Endothelial cell of umbilical vein (primary cell): ENCODE measurements at regions not wholly inside any gene's neighbourhood (a gene's known extent, or its start where the extent isn't known, plus 50 kb on each side); places are given as distances from the start of the nearest gene placed in this dataset.

Experiments used
- BruUV-seq: library from RNA; stranded (reverse); fragments of 400-500 nt; replicated peaks from 2 replicates; lab custom pipeline; 2021; lab: Mats Ljungman, UMichigan
- CTCF ChIA-PET: fragments of 300-600, 350-600 bp; sonication (Branson Sonifier 250); formaldehyde crosslinking; loops from one replicate; lab custom pipeline; 2021; ENCODE audit warnings: antibody characterized with exemption, inconsistent platforms; lab: Charles Lee
- POLR2A ChIA-PET: fragments of 300-600, 350-600 bp; sonication (Branson Sonifier 250); formaldehyde crosslinking; loops from one replicate; lab custom pipeline; 2021; ENCODE audit warnings: antibody characterized with exemption, inconsistent platforms; lab: Charles Lee
- DNase-seq: peaks from one replicate; pipeline ENCODE4 v3.0.0-alpha.2; 2011; ENCODE audit warnings: low read depth, low spot score
- FAIRE-seq: peaks from 2 replicates; lab custom pipeline; 2011; peaks lifted over from hg19 to GRCh38; lab: Jason Lieb, UNC
- H2AFZ ChIP-seq: 2 replicates; pipeline ENCODE4 v1.6.0; 2012; ENCODE audit warnings: low read depth, low read length, control low read depth, inconsistent platforms
- H3K27ac ChIP-seq: 2 replicates; pipeline ENCODE4 v1.5.1; 2011; ENCODE audit warnings: low read depth, mild to moderate bottlenecking, control low read depth, low read length, moderate library complexity; ENCODE audit not compliant: insufficient read depth
- H3K27me3 ChIP-seq, 2 experiments: 2 replicates each; pipeline versions ENCODE4 v1.6.0 to v1.6.1; 2011; ENCODE audit warnings: low read length in 2 of 2, mixed read lengths in 1 of 2; ENCODE audit not compliant: control insufficient read depth in 2 of 2, insufficient read depth in 2 of 2
- H3K36me3 ChIP-seq, 2 experiments: 2 replicates in 1 of 2; 3 replicates in 1 of 2; pipeline ENCODE4 v1.5.1; 2011; ENCODE audit warnings: low read length in 2 of 2, mild to moderate bottlenecking in 1 of 2, moderate library complexity in 1 of 2; ENCODE audit not compliant: control insufficient read depth in 2 of 2, insufficient read depth in 2 of 2; ENCODE audit errors: extremely low read depth in 1 of 2
- H3K4me1 ChIP-seq: 3 replicates; pipeline ENCODE4 v1.5.1; 2011; ENCODE audit warnings: mild to moderate bottlenecking, low read length; ENCODE audit not compliant: control insufficient read depth, insufficient read depth; ENCODE audit errors: extremely low read depth
- H3K4me2 ChIP-seq: 2 replicates; pipeline ENCODE4 v1.6.1; 2011; ENCODE audit warnings: low read length, control low read depth, mixed read lengths; ENCODE audit not compliant: insufficient read depth
- H3K4me3 ChIP-seq, 3 experiments: fragments of 200-600 bp in 1 of 3; sonication (generic), shearing (Covaris generic) in 1 of 3; replicated peaks in 1 of 3; 2 replicates each; pipeline ENCODE4 v1.5.1; 2011 to 2016; ENCODE audit warnings: control low read depth in 3 of 3, low read length in 3 of 3, mild to moderate bottlenecking in 2 of 3, inconsistent platforms in 1 of 3, low read depth in 1 of 3, moderate library complexity in 1 of 3; ENCODE audit not compliant: insufficient read depth in 1 of 3
- H3K79me2 ChIP-seq: 2 replicates; pipeline ENCODE4 v1.6.0; 2012; ENCODE audit warnings: low read length, inconsistent platforms; ENCODE audit not compliant: control insufficient read depth, insufficient read depth
- H3K9ac ChIP-seq: replicated peaks from 2 replicates; pipeline ENCODE3; 2011; ENCODE audit warnings: low read length, control low read depth; ENCODE audit not compliant: insufficient read depth; ENCODE audit errors: extremely low read depth
- H3K9me1 ChIP-seq: replicated peaks from 3 replicates; pipeline ENCODE4 v1.6.0; 2011; ENCODE audit warnings: mild to moderate bottlenecking, low read length; ENCODE audit not compliant: control insufficient read depth, insufficient read depth; ENCODE audit errors: extremely low read depth
- H3K9me3 ChIP-seq: replicated peaks from 2 replicates; pipeline ENCODE4 v1.5.1; 2012; ENCODE audit warnings: low read length, inconsistent platforms; ENCODE audit not compliant: control insufficient read depth, insufficient read depth
- H4K20me1 ChIP-seq: replicated peaks from 2 replicates; pipeline ENCODE3; 2011; ENCODE audit warnings: mild to moderate bottlenecking, low read length; ENCODE audit not compliant: control insufficient read depth, insufficient read depth; ENCODE audit errors: extremely low read depth
- EZH2 ChIP-seq: IDR thresholded peaks from 2 replicates; pipeline ENCODE4 v1.6.1; 2012; ENCODE audit warnings: borderline replicate concordance, low read depth, mild to moderate bottlenecking, moderate library complexity, low read length, inconsistent platforms; ENCODE audit not compliant: severe bottlenecking
- FOS ChIP-seq: IDR thresholded peaks from 2 replicates; pipeline ENCODE4 v1.6.1; 2011; ENCODE audit warnings: mild to moderate bottlenecking, low read length, moderate library complexity, borderline replicate concordance; ENCODE audit not compliant: insufficient read depth
- GATA2 ChIP-seq: IDR thresholded peaks from 2 replicates; pipeline ENCODE4 v1.7.0; 2011; ENCODE audit warnings: low read depth, mild to moderate bottlenecking, moderate library complexity, mixed read lengths, low read length; ENCODE audit not compliant: insufficient read length, insufficient read depth
- JUN ChIP-seq: IDR thresholded peaks from 2 replicates; pipeline ENCODE4 v1.6.1; 2011; ENCODE audit warnings: borderline replicate concordance, low read depth; ENCODE audit not compliant: insufficient read length, insufficient read depth
- MYC ChIP-seq: IDR thresholded peaks from one replicate; pipeline ENCODE4 v1.6.1; 2011; ENCODE audit warnings: mild to moderate bottlenecking, low read depth, low read length
- POLR2A ChIP-seq: IDR thresholded peaks from 2 replicates; pipeline ENCODE4 v1.6.1; 2012; ENCODE audit warnings: low read depth, mild to moderate bottlenecking, control low read depth, low read length
- POLR2AphosphoS5 ChIP-seq: IDR thresholded peaks from 2 replicates; pipeline ENCODE4 v1.6.1; 2012; ENCODE audit warnings: low read depth, mild to moderate bottlenecking, control low read depth, low read length, moderate library complexity; ENCODE audit not compliant: insufficient read depth
- dilution Hi-C: fragments of 300-500 bp; cut with MboI; formaldehyde crosslinking; loops from one replicate; pipeline ENCODE4 v1.15.0; 2019; ENCODE audit warnings: low sequenced_read_pairs; ENCODE audit not compliant: extremely low pct_ligation_motif_present
- intact Hi-C: fragments of 100-400 bp; cut with micrococcal nuclease; formaldehyde crosslinking; loops from one replicate; pipeline ENCODE4 v1.10.0; 2022
- TF ChIP-seq, protein P1 (sequence below): IDR thresholded peaks from 2 replicates; pipeline ENCODE4 v1.6.1; 2011; ENCODE audit not compliant: insufficient read depth, insufficient read length
- TF ChIP-seq, protein P2 (sequence below), 2 donors: IDR thresholded peaks; 1 replicate in 1 of 2; 2 replicates in 1 of 2; pipeline ENCODE4 v1.5.1; 2011; ENCODE audit warnings: low read length in 2 of 2, mild to moderate bottlenecking in 2 of 2, moderate library complexity in 2 of 2, control low read depth in 1 of 2, inconsistent platforms in 1 of 2, low read depth in 1 of 2; ENCODE audit not compliant: insufficient read depth in 1 of 2; ENCODE audit errors: extremely low read depth in 1 of 2

DNA sequence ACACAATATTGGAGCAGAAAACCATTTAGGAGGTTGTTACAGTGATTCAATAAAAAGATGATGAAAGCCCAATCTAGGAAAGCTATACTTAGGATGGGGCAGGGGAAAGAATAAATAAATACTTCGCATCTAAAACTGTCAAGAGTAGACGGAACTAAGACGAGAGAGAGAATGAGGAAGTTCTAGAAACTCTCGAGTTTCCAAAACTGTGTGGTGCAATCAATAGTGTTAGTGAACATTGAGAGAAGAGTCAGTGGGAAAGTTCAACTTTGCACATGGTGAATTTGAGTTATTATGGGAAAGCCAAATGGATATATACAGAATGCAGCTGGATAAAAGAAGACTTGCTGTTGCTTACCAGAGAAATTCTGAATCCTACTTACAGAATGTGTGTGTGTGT lies 133.8 kb upstream of the MEOX2 start:
- BruUV-seq = no TSS peak
- intact Hi-C loops = no loop called here
- ChIA-PET CTCF (interaction anchor here (1.5 kb wide), 1 partner anchor 12 kb away, joined by 4 read pairs; no protein-coding TSS in a partner anchor), POLR2A (no interaction called here)
- H3K9ac ChIP-seq = no peak overlapping the region
- no peaks in the 10 kb centered on the region for H3K9me1 ChIP-seq
- no peaks in the 10 kb centered on the region for H3K36me3 ChIP-seq
- H3K4me3 ChIP-seq = no peak overlapping the region
- H3K4me2 ChIP-seq = no peak overlapping the region
- no peaks in the 10 kb centered on the region for H3K9me3 ChIP-seq
- TF ChIP-seq GATA2 (no peak), POLR2AphosphoS5 (no peak), POLR2A (no peak), FOS (no peak), MYC (no peak), EZH2 (no peak), JUN (no peak)
- TF ChIP-seq, protein P1, sequence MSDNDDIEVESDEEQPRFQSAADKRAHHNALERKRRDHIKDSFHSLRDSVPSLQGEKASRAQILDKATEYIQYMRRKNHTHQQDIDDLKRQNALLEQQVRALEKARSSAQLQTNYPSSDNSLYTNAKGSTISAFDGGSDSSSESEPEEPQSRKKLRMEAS = no peak
- TF ChIP-seq, protein P2, sequence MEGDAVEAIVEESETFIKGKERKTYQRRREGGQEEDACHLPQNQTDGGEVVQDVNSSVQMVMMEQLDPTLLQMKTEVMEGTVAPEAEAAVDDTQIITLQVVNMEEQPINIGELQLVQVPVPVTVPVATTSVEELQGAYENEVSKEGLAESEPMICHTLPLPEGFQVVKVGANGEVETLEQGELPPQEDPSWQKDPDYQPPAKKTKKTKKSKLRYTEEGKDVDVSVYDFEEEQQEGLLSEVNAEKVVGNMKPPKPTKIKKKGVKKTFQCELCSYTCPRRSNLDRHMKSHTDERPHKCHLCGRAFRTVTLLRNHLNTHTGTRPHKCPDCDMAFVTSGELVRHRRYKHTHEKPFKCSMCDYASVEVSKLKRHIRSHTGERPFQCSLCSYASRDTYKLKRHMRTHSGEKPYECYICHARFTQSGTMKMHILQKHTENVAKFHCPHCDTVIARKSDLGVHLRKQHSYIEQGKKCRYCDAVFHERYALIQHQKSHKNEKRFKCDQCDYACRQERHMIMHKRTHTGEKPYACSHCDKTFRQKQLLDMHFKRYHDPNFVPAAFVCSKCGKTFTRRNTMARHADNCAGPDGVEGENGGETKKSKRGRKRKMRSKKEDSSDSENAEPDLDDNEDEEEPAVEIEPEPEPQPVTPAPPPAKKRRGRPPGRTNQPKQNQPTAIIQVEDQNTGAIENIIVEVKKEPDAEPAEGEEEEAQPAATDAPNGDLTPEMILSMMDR (IDR thresholded peaks at IDR 0.05; ENCODE audit: extremely low read depth in 1 of 2, insufficient read depth in 1 of 2, low read depth in 1 of 2, low read length in 2 of 2) = no peak
- no peak for FAIRE-seq
- H3K79me2 ChIP-seq = no peaks in the 10 kb centered on the region
- no peaks in the 10 kb centered on the region for H3K27me3 ChIP-seq
- no peak overlapping the region for H2AFZ ChIP-seq
- H4K20me1 ChIP-seq = no peaks in the 10 kb centered on the region
- no peak for DNase-seq
- no peaks in the 10 kb centered on the region for H3K4me1 ChIP-seq
- dilution Hi-C loops = no loop called here
- no peak overlapping the region for H3K27ac ChIP-seq
